Raji (cell line): ENCODE measurements at regions not wholly inside any gene's neighbourhood (a gene's known extent, or its start where the extent isn't known, plus 50 kb on each side); places are given as distances from the start of the nearest gene placed in this dataset.

ENCODE experiments used
- POLR2A ChIP-seq: IDR thresholded peaks from 2 replicates; pipeline ENCODE4 v1.6.1; 2011; ENCODE audit warnings: low read depth, low read length, control low read depth; ENCODE audit not compliant: insufficient read depth

DNA sequence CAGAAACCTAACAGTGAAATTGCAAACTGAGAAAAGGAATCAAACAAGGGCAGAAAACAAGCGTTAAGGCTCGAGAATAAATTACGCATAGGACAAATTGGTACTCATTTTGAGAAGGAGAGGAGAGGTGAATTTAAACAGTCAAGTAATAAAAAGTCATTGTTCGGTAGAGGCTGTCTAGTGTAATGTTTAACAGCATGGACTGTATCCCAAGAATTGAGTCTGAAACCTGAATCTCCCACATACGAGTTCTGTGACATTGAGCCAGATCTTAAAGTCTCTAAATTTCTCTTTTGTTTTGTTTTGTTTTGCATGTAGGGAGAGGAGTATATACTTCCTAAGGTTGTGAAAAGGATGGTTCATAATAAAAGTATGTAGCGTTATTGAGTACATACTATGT lies 216.5 kb upstream of the BTG1 start:
- no peak for TF ChIP-seq POLR2A

DNA sequence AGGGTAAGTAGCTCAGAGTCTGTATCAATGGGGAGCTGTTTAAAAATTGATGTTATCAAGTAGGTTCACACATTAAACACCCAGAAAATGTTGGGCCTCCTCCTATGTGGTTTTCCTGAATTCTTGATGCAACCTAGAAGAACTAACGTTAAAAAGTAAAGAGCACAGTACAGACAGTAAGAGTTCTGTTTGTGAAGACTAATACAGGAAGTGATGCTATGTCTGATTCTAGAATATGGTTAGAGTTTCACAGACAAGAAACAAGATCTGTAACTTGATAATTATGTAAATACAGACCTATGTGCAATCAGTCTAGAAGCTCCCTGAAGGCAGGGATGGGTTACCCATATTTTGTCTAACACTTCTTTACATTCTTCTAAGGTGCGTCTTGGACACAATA lies 214.9 kb upstream of the BTG1 start:
- TF ChIP-seq POLR2A = no peak

- TF ChIP-seq POLR2A = no peak
Measured at GRCh38 chr12:92359581-92360209, 214.0 kb upstream of the BTG1 start.

DNA sequence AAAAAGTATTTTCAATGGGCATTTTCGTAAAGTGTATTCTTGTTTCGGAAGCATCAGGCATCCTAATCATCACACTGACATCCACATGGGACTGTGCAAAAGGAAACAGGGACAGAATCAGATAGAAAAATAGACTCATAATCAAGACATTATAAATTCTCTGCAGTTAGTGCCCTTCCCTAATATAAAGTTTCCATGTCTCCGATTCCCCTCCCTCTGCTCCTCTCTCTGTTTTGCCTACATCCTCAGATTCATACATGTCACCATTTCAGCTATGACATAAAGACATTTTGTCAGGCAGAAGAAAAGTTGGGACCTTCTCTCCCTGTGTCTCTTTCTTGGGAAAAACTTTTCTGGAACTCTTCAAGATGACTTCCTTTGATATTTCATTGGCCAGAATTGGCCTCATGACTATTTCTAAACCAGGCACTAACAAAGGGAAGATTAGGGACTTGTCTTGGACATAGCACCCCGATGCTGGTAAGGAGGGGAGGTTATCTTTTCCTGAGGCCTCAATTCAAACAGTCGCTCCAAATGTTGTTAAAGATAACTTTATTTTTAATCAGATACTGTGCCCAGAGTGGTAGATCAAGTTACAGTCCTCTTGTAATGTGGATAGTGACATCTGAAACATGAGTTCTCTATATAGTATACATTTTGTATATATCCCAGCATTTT lies 212.1 kb upstream of the BTG1 start:
- TF ChIP-seq POLR2A = no peak

DNA sequence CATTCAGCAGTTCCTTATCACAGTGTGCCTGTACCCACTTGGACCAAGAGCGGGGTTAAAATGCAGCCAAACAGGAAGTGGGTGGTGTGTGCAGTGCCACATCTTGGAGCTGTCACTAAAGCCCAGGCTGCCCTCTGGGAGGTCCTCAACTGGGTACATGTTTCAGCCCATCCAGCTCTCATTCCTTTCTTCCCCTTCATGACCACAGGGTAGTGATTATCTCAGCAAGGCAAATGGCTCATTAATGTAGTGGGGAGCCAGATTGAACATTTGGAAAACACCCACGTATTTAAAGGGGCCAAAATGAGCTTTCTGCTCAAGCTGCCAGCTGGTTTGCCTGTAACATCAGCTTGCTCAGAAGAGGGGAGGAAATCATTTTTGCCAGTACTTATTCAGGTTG lies 210.8 kb upstream of the BTG1 start:
- TF ChIP-seq POLR2A = no peak

GRCh38 chr12:92349635-92350034 lies 204.0 kb upstream of the BTG1 start:
- no peak for TF ChIP-seq POLR2A

GRCh38 chr12:92342574-92342973 lies 196.9 kb upstream of the BTG1 start:
- no peak for TF ChIP-seq POLR2A

DNA sequence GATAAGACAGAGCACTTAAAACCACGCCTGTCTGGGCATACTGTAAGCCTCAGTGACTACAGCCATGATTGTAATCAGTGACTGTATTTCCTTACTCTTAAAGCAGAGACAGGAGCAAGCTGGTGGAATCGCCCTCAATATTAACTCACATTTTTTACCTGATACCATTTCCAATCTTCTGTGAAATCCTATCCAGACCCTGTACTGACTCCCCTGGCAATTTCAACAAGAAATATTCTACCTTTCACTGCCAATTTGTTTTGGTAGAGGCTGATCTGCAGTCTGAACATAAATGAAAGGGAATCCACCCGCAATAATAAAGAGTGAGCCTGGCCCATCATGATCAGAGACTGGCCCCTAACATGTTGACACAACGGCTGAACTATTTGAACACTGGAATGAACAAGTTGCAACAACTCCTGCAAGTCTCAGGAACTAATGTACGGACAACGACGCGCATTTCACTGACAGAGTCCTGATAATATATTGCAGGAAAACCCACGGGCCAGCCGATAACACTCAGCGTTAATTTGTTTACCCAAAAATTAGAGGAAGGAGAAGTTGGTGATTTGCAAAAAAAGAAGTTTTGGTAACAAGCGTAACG lies 195.5 kb upstream of the BTG1 start:
- no peak for TF ChIP-seq POLR2A

DNA sequence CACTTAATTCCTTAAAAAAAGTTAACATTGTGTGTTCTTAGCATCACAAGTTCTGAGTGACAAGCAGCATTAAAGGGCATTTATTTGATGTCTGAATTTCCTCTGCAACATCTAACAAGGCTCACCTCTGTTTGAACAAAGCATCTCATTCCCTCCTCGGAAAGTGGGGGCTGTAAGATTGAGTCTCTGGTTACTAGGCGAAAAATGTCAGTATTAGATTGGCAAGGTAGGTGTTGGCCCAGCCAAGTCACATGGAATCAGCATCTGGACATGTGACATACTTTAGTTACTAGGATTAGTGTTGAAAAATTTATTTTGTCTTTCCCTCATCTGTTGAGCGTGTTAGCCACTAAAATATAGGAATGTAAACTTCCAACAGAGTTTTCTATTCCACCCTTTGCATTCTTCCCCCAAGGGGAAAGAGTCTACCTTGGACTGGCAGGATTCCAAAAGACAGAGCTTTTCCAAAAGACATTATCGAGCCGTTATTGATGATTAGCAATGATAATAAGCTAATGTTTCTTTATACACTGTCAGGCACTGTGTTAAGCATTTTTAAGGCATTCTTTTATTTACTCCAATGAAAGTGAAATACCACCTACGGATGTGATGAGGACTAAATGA lies 194.9 kb upstream of the BTG1 start:
- no peak for TF ChIP-seq POLR2A

DNA sequence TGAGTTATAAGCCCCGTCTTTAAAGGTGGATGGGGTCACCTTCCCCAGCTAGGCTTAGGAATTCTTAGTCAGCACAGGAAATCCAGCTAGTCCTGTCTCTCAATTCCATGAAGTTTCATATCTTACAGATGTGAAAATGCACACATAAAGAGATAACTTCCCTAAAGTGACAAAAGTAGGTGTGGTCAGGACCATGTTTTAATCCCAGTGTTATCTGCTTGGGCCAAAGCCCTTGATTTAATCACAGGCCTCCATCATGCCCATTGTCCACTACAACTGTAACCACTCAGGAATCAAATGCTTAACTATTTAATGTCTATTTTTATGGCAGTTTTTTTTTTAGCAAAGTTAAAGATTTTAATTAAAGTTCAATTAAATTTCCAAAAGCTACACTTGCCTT lies 194.4 kb upstream of the BTG1 start:
- TF ChIP-seq POLR2A = no peak

DNA sequence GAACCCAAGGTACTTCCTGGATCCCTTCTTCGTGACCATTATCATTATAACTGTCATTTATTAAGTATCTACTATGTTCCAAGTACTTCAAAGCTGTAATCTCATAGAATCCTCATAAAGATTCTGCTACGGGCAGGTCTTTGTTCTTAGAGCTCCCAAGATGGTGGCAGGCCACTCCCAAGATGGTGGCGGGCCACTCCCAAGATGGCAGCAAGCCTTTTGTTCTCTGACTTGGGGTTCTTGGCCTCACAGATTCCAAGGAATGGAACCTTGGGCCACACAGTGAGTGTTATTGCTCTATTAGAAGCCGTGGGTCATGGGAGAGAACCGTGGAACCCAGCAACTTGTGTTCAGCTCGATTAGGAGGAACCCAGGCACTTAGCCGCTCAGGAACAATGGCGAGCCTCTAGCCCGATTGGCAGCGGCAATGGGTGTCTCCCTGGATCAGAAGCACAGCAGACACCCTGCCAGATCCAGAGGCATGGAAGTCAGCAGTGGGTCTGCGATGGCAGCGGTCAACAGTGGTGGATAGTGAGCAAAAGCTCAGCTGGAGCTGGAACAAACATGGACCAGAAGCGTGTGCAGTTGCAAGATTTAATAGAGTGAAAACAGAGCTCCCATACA lies 193.7 kb upstream of the BTG1 start:
- no peak for TF ChIP-seq POLR2A

- TF ChIP-seq POLR2A = no peak
Measured at GRCh38 chr12:92338671-92339070, 193.0 kb upstream of the BTG1 start.

- TF ChIP-seq POLR2A = no peak
Measured at GRCh38 chr12:92338102-92338501, 192.5 kb upstream of the BTG1 start.

DNA sequence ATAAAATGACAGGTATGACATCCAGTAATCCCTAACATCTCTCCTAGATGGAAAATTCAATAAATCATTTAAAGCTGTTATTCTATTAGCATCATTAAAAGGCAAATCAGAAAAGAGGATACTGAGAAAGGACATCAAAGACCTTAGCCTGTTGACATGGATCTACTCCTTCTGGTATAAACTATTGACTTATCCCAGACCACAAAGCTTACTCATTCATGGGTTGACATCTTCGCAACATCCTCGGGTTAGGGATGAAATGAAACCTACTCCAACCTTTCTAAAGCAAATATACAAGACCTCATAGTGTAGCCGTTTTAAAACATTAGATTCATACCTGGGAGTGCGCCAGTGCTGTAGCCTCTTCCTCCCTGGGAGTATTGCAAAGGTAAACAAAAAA lies 191.5 kb upstream of the BTG1 start:
- no peak for TF ChIP-seq POLR2A

DNA sequence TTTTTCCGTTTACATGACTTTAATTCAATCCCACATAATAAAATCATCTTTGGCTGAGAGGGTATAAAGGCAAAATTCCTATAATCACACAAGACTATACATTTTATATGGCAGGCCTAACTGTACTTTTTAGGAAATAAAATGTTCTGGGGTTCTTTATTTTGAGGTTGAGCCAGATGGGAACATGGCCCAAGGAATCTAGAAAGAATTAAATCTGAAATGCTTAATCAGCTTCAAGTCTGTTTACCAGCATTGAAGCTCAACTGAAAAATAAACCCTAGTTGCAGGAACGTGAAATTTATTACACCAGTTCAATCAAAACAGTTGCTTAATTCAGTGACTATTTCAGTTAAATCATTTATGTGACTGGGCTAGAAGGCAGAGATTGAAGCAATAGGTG lies 191.0 kb upstream of the BTG1 start:
- TF ChIP-seq POLR2A = no peak

DNA sequence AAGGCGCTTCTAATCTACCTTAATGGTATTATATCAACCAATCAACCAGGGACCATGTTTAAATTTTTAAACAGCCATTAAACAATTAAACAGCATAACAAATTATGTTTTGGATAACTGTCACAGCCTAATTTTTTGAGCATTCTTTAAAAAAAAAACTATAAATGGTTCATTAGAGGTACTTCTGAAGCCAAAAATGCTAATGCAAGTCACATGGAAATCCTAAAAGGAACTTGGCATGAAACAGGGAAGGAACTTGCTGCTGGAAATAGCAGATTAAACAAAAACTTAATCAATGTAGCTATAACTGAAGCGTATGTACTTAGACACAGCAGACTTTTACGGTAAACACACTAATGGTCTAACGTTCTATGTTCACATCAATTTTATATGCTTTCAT lies 190.2 kb upstream of the BTG1 start:
- no peak for TF ChIP-seq POLR2A

GRCh38 chr12:92334552-92334951 lies 188.9 kb upstream of the BTG1 start:
- no peak for TF ChIP-seq POLR2A

DNA sequence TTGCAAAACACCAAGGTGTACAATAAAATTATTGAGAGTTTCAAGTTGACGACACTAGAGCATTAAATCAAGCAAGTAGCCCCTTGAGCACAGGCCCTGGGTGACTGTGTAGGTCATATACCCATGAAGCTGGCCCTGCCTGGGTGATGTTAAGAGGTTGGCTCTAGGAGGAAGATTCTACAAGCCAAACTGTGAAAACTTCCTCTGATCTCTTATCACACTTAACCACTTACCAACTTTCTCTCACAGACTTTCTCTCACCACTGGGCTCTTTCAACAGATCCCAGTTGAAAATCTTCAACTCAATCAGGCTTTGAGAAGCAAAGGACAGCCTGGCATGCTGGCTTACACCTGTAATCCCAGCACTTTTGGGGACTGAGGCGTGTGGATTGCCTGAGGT lies 186.9 kb upstream of the BTG1 start:
- TF ChIP-seq POLR2A = no peak
